GM12878 (cell line): ENCODE measurements at regions not wholly inside any gene's neighbourhood (a gene's known extent, or its start where the extent isn't known, plus 50 kb on each side); places are given as distances from the start of the nearest gene placed in this dataset.

Source experiments
- ATAC-seq: fragments of 200-7000 bp; cut with Tn5 transposase; 3 replicates; pipeline ENCODE4 v1.9.1; 2020; ENCODE audit warnings: mild to moderate bottlenecking, moderate library complexity
- BruUV-seq: library from RNA; stranded (reverse); fragments of 400-500 nt; replicated peaks from 2 replicates; lab custom pipeline; 2021; lab: Mats Ljungman, UMichigan
- CTCF ChIA-PET: fragments of 300-600 bp; sonication (Branson Sonifier 250); formaldehyde crosslinking; extraction: SDS; loops from one replicate; lab custom pipeline; 2021; ENCODE audit warnings: inconsistent platforms; lab: Yijun Ruan, JAX
- POLR2A ChIA-PET: fragments of 350-600 bp; formaldehyde crosslinking; extraction: SDS; loops from one replicate; lab custom pipeline; 2021; ENCODE audit warnings: inconsistent platforms; lab: Charles Lee
- RAD21 ChIA-PET: fragments of 300-600 bp; sonication (Branson Sonifier 250); formaldehyde crosslinking; loops from one replicate; lab custom pipeline; 2023; ENCODE audit warnings: antibody characterized with exemption; ENCODE audit not compliant: unreplicated experiment; lab: Charles Lee
- SMC1A ChIA-PET: fragments of 300-600 bp; sonication (Branson Sonifier 250); formaldehyde crosslinking; loops from one replicate; lab custom pipeline; 2023; ENCODE audit not compliant: unreplicated experiment, uncharacterized antibody; lab: Charles Lee
- DNase-seq: peaks from one replicate; pipeline ENCODE4 v3.0.0-alpha.2; 2011; ENCODE audit warnings: low read depth, low spot score
- FAIRE-seq: peaks from 3 replicates; lab custom pipeline; 2011; peaks lifted over from hg19 to GRCh38; lab: Jason Lieb, UNC
- H2AFZ ChIP-seq: 2 replicates; pipeline ENCODE4 v1.6.0; 2011; ENCODE audit warnings: low read depth, low read length, control low read depth; ENCODE audit not compliant: control insufficient read depth
- H3K27ac ChIP-seq: 2 replicates; pipeline ENCODE4 v1.5.1; 2011; ENCODE audit warnings: control low read depth; ENCODE audit not compliant: control insufficient read depth, insufficient read depth
- H3K27me3 ChIP-seq, 2 experiments: replicated peaks in 1 of 2; 2 replicates each; pipeline versions ENCODE4 v1.6.0 to v1.6.1; 2011; ENCODE audit warnings: low read length in 1 of 2; ENCODE audit not compliant: control insufficient read depth in 2 of 2, insufficient read depth in 2 of 2
- H3K36me3 ChIP-seq, 2 experiments: 2 replicates each; pipeline ENCODE4 v1.5.1; 2011; ENCODE audit warnings: low read length in 1 of 2; ENCODE audit not compliant: control insufficient read depth in 2 of 2, insufficient read depth in 2 of 2
- H3K4me1 ChIP-seq: 2 replicates; pipeline ENCODE4 v1.6.1; 2011; ENCODE audit warnings: mild to moderate bottlenecking, low read length, moderate library complexity, mixed read lengths; ENCODE audit not compliant: control insufficient read depth, insufficient read depth
- H3K4me2 ChIP-seq: 2 replicates; pipeline ENCODE4 v1.6.0; 2011; ENCODE audit warnings: control low read depth; ENCODE audit not compliant: control insufficient read depth, insufficient read depth
- H3K4me3 ChIP-seq: fragments of 200-600 bp; sonication (generic); 2 replicates; pipeline ENCODE4 v1.5.1; 2016
- H3K79me2 ChIP-seq: 2 replicates; pipeline ENCODE4 v1.6.0; 2011; ENCODE audit warnings: low read length; ENCODE audit not compliant: control insufficient read depth, insufficient read depth
- H3K9ac ChIP-seq: 2 replicates; pipeline ENCODE4 v1.8.0; 2011; ENCODE audit warnings: low read length, control low read depth, mixed read lengths; ENCODE audit not compliant: control insufficient read depth, insufficient read depth
- H3K9me3 ChIP-seq: replicated peaks from 3 replicates; pipeline ENCODE4 v1.5.1; 2011; ENCODE audit warnings: mild to moderate bottlenecking, low read length; ENCODE audit not compliant: control insufficient read depth, insufficient read depth
- H4K20me1 ChIP-seq: 2 replicates; pipeline ENCODE4 v1.6.0; 2011; ENCODE audit not compliant: control insufficient read depth, insufficient read depth
- CBX5 ChIP-seq: sonication (generic); IDR thresholded peaks from 2 replicates; pipeline ENCODE4 v1.6.1; 2016; ENCODE audit warnings: low read depth, moderate library complexity, mild to moderate bottlenecking, inconsistent platforms
- CHD2 ChIP-seq: IDR thresholded peaks from 2 replicates; pipeline ENCODE4 v1.6.1; 2011; ENCODE audit warnings: low read depth, low read length, improper control_type of control experiment, borderline replicate concordance
- CREM ChIP-seq: IDR thresholded peaks from 2 replicates; pipeline ENCODE4 v1.6.1; 2014; ENCODE audit warnings: antibody characterized with exemption, low read depth
- FOS ChIP-seq: IDR thresholded peaks from 3 replicates; pipeline ENCODE4 v1.6.1; 2011; ENCODE audit warnings: borderline replicate concordance; ENCODE audit not compliant: insufficient read length; ENCODE audit errors: extremely low read depth
- FOXM1 ChIP-seq: IDR thresholded peaks from 2 replicates; pipeline ENCODE4 v1.6.1; 2012; ENCODE audit warnings: low read depth, mild to moderate bottlenecking, inconsistent platforms, low read length, moderate library complexity
- HDAC2 ChIP-seq: fragments of 200-600 bp; sonication (generic); IDR thresholded peaks from 2 replicates; pipeline ENCODE4 v1.6.1; 2017
- JUNB ChIP-seq: IDR thresholded peaks from 2 replicates; pipeline ENCODE4 v1.6.1; 2016; ENCODE audit warnings: antibody characterized with exemption, mild to moderate bottlenecking
- MXI1 ChIP-seq: fragments of 150-350 bp; IDR thresholded peaks from 2 replicates; pipeline ENCODE4 v1.6.1; 2011; ENCODE audit warnings: low read depth, mild to moderate bottlenecking, inconsistent platforms, low read length, improper control_type of control experiment
- NBN ChIP-seq: fragments of 450-650 bp; IDR thresholded peaks from 2 replicates; pipeline ENCODE4 v1.6.1; 2016
- NR2C1 ChIP-seq: fragments of 450-650 bp; IDR thresholded peaks from 2 replicates; pipeline ENCODE4 v1.6.1; 2017; ENCODE audit warnings: antibody characterized with exemption, mild to moderate bottlenecking, moderate library complexity
- NR2F1 ChIP-seq: fragments of 450-650 bp; conservative IDR thresholded peaks from 2 replicates; pipeline ENCODE4 v1.6.1; 2017; ENCODE audit warnings: mild to moderate bottlenecking
- PBX3 ChIP-seq: IDR thresholded peaks from 2 replicates; pipeline ENCODE4 v1.6.1; 2011; ENCODE audit warnings: mild to moderate bottlenecking, low read depth, low read length, moderate library complexity; ENCODE audit not compliant: insufficient replicate concordance
- RAD51 ChIP-seq: fragments of 450-650 bp; IDR thresholded peaks from 2 replicates; pipeline ENCODE4 v1.6.1; 2016; ENCODE audit warnings: moderate library complexity, mild to moderate bottlenecking, inconsistent platforms
- RFX5 ChIP-seq: IDR thresholded peaks from 2 replicates; pipeline ENCODE4 v1.6.1; 2011; ENCODE audit warnings: low read depth, low read length, improper control_type of control experiment
- SPI1 ChIP-seq: IDR thresholded peaks from 2 replicates; pipeline ENCODE4 v1.6.1; 2011; ENCODE audit warnings: low read depth, mild to moderate bottlenecking, low read length, moderate library complexity, borderline replicate concordance; ENCODE audit not compliant: insufficient read depth
- TCF3 ChIP-seq: IDR thresholded peaks from 2 replicates; pipeline ENCODE4 v1.6.1; 2012; ENCODE audit warnings: low read depth, mild to moderate bottlenecking, low read length, borderline replicate concordance; ENCODE audit not compliant: insufficient read depth
- ZBTB33 ChIP-seq: fragments of 450-650 bp; IDR thresholded peaks from 2 replicates; pipeline ENCODE4 v1.6.1; 2017; ENCODE audit warnings: mild to moderate bottlenecking
- ZNF622 ChIP-seq: fragments of 450-650 bp; IDR thresholded peaks from 2 replicates; pipeline ENCODE4 v1.6.1; 2017; ENCODE audit warnings: mild to moderate bottlenecking, inconsistent platforms
- WGBS: methylation state at CpG from one replicate; pipeline ENCODE4 v1.1.6; 2016; ENCODE audit warnings: low lambda C conversion rate; ENCODE audit not compliant: insufficient replicate concordance, insufficient coverage; ENCODE audit errors: missing lambda C conversion rate; 5-methylcytosine and 5-hydroxymethylcytosine counted together
- in situ Hi-C: fragments of 300-500 bp; cut with MboI; formaldehyde crosslinking; loops from 9 replicates; pipeline ENCODE4 v1.14.3; 2018; ENCODE audit warnings: mixed read lengths
- intact Hi-C: fragments of 100-400 bp; cut with micrococcal nuclease; formaldehyde crosslinking; loops from one replicate; pipeline ENCODE4 v1.14.2; 2022; ENCODE audit not compliant: unreplicated experiment

GRCh38 chr10:78533776-78534175 lies 500.1 kb downstream of the RPS24 start:
- WGBS: 18% methylated on average over 5 of the region's 5 CpGs
- TF ChIP-seq FOXM1 (no peak), CBX5 (no peak), CREM (no peak), NR2C1 (no peak), MXI1 (no peak), ZNF622 (no peak)
- Histone ChIP-seq H3K4me3 (no peak overlapping the region), H3K79me2 (no peaks in the 10 kb centered on the region), H2AFZ (no peak overlapping the region), H3K9me3 (no peaks in the 10 kb centered on the region), H3K9ac (no peak overlapping the region), H4K20me1 (no peaks in the 10 kb centered on the region), H3K4me1 (no peaks in the 10 kb centered on the region), H3K4me2 (no peak overlapping the region), H3K27ac (no peak overlapping the region), H3K27me3 (peaks cover 0 to 2% of the 10 kb centered on the region in 2 experiments; a peak in 1 of 4 replicates), H3K36me3 (no peaks in the 10 kb centered on the region)
- ATAC-seq: no peak
- intact Hi-C loops (no loop called here), in situ Hi-C loops (no loop called here)
- no peak for DNase-seq
- SMC1A ChIA-PET: no interaction called here
- CTCF ChIA-PET: no interaction called here
- BruUV-seq: no TSS peak
- RAD21 ChIA-PET: no interaction called here
- FAIRE-seq: no peak
- POLR2A ChIA-PET: no interaction called here

DNA sequence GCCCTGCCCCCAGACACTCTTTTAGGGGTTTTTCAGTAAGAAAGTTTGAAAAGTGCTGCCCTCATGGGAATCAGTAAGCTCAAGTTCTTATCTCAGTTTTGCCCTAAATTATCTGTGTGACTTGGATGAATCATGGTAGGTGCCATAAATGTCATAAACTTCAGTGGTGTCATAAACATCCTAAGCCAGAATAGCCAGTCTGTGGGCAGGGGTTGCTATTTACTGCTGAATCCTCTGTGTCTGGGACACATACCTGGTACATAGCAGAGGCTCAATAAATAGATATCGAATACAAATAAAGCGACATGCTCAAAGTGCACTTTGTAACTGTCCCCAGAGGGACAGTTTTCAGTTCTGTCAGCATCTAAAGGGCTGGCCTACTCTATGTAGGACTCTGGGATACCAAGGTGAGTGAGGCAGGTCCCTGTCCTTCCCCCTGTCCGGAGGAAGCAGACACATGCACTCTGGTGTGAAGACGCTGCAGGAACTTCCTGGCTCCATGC lies 502.1 kb downstream of the RPS24 start:
- intact Hi-C loops: no loop called here
- ATAC-seq (no peak), DNase-seq (no peak), FAIRE-seq (no peak)
- Histone ChIP-seq H3K4me2 (no peak overlapping the region), H3K79me2 (no peaks in the 10 kb centered on the region), H3K4me1 (no peaks in the 10 kb centered on the region), H3K9ac (no peak overlapping the region), H3K36me3 (no peaks in the 10 kb centered on the region), H3K27ac (no peak overlapping the region), H4K20me1 (no peaks in the 10 kb centered on the region), H3K9me3 (no peaks in the 10 kb centered on the region), H2AFZ (no peak overlapping the region), H3K4me3 (no peak overlapping the region), H3K27me3 (peaks cover 0 to 2% of the 10 kb centered on the region in 2 experiments; a peak in 2 of 4 replicates)
- in situ Hi-C loops: no loop called here
- ChIA-PET CTCF (no interaction called here), RAD21 (no interaction called here), POLR2A (no interaction called here), SMC1A (no interaction called here)
- BruUV-seq: no TSS peak
- WGBS: 11% methylated on average over 4 of the region's 4 CpGs
- TF ChIP-seq JUNB (no peak), RAD51 (no peak), HDAC2 (no peak), ZBTB33 (no peak), NBN (no peak), RFX5 (no peak), PBX3 (no peak), NR2F1 (no peak), FOS (no peak), SPI1 (no peak), CHD2 (no peak), TCF3 (no peak)
